ENCODE measurements at regions not wholly inside any gene's neighbourhood (a gene's known extent, or its start where the extent isn't known, plus 50 kb on each side); places are given as distances from the start of the nearest gene placed in this dataset.

GRCh38 chr2:142310530-142310929, 179.7 kb upstream of the LRP1B start:
- Histone ChIP-seq H3K27ac (ENCODE audit: low read depth in 1 of 2, low read length in 1 of 2) (no peak overlapping the region), H3K9ac (ENCODE audit: insufficient read depth in 1 of 2, low read length in 2 of 2) (no peak overlapping the region), H3K36me3 (ENCODE audit: control insufficient read depth in 4 of 4, insufficient read depth in 4 of 4, low read length in 4 of 4) (no peaks in the 10 kb centered on the region), H3K9me3 (ENCODE audit: control insufficient read depth in 4 of 4, insufficient read depth in 3 of 4, low read length in 3 of 4) (peaks cover 0 to 4% (median 2%) of the 10 kb centered on the region in 4 donors), H3K4me1 (ENCODE audit: control insufficient read depth in 5 of 5, insufficient read depth in 5 of 5, low read length in 5 of 5) (no peaks in the 10 kb centered on the region), H3K4me3 (no peak overlapping the region), H3K27me3 (ENCODE audit: control insufficient read depth in 3 of 3, insufficient read depth in 3 of 3, low read length in 2 of 3) (no peaks in the 10 kb centered on the region)
- DNase-seq (no peak), ATAC-seq (ENCODE audit: insufficient read depth, low FRiP score) (no peak)
- TF ChIP-seq CTCF (IDR thresholded peaks at IDR 0.05; ENCODE audit: control extremely low read depth, extremely low read depth), result no peak

GRCh38 chr2:142308744-142309143, 177.9 kb upstream of the LRP1B start:
- TF ChIP-seq CTCF (IDR thresholded peaks at IDR 0.05; ENCODE audit: control extremely low read depth, extremely low read depth), result no peak
- H3K9me3 ChIP-seq (ENCODE audit: control insufficient read depth in 4 of 4, insufficient read depth in 3 of 4, low read length in 3 of 4), result peaks cover 0 to 4% (median 2%) of the 10 kb centered on the region in 4 donors
- H3K27me3 ChIP-seq (ENCODE audit: control insufficient read depth in 3 of 3, insufficient read depth in 3 of 3, low read length in 2 of 3), result no peaks in the 10 kb centered on the region
- H3K9ac ChIP-seq (ENCODE audit: insufficient read depth in 1 of 2, low read length in 2 of 2), result no peak overlapping the region
- ATAC-seq (ENCODE audit: insufficient read depth, low FRiP score) (no peak), DNase-seq (no peak)
- no peaks in the 10 kb centered on the region for H3K4me1 ChIP-seq (ENCODE audit: control insufficient read depth in 5 of 5, insufficient read depth in 5 of 5, low read length in 5 of 5)
- H3K27ac ChIP-seq (ENCODE audit: low read depth in 1 of 2, low read length in 1 of 2), result no peak overlapping the region
- H3K4me3 ChIP-seq, result no peak overlapping the region
- H3K36me3 ChIP-seq (ENCODE audit: control insufficient read depth in 4 of 4, insufficient read depth in 4 of 4, low read length in 4 of 4), result no peaks in the 10 kb centered on the region

GRCh38 chr2:142307616-142308115, 176.8 kb upstream of the LRP1B start:
- ATAC-seq (ENCODE audit: insufficient read depth, low FRiP score) (no peak), DNase-seq (no peak)
- TF ChIP-seq CTCF (IDR thresholded peaks at IDR 0.05; ENCODE audit: control extremely low read depth, extremely low read depth), result no peak
- Histone ChIP-seq H3K27me3 (ENCODE audit: control insufficient read depth in 3 of 3, insufficient read depth in 3 of 3, low read length in 2 of 3) (no peaks in the 10 kb centered on the region), H3K4me3 (no peak overlapping the region), H3K36me3 (ENCODE audit: control insufficient read depth in 4 of 4, insufficient read depth in 4 of 4, low read length in 4 of 4) (no peaks in the 10 kb centered on the region), H3K27ac (ENCODE audit: low read depth in 1 of 2, low read length in 1 of 2) (no peak overlapping the region), H3K9ac (ENCODE audit: insufficient read depth in 1 of 2, low read length in 2 of 2) (no peak overlapping the region), H3K9me3 (ENCODE audit: control insufficient read depth in 4 of 4, insufficient read depth in 3 of 4, low read length in 3 of 4) (peaks cover 0 to 4% (median 2%) of the 10 kb centered on the region in 4 donors), H3K4me1 (ENCODE audit: control insufficient read depth in 5 of 5, insufficient read depth in 5 of 5, low read length in 5 of 5) (no peaks in the 10 kb centered on the region)
- WGBS, 2 donors, result 62 to 82% methylated on average over 4 of the region's 4 CpGs

- TF ChIP-seq CTCF (IDR thresholded peaks at IDR 0.05; ENCODE audit: control extremely low read depth, extremely low read depth), result no peak
- Histone ChIP-seq H3K4me1 (ENCODE audit: control insufficient read depth in 5 of 5, insufficient read depth in 5 of 5, low read length in 5 of 5) (no peaks in the 10 kb centered on the region), H3K9me3 (ENCODE audit: control insufficient read depth in 4 of 4, insufficient read depth in 3 of 4, low read length in 3 of 4) (peaks cover 0 to 4% (median 2%) of the 10 kb centered on the region in 4 donors), H3K4me3 (no peak overlapping the region), H3K27ac (ENCODE audit: low read depth in 1 of 2, low read length in 1 of 2) (no peak overlapping the region), H3K27me3 (ENCODE audit: control insufficient read depth in 3 of 3, insufficient read depth in 3 of 3, low read length in 2 of 3) (no peaks in the 10 kb centered on the region), H3K36me3 (ENCODE audit: control insufficient read depth in 4 of 4, insufficient read depth in 4 of 4, low read length in 4 of 4) (no peaks in the 10 kb centered on the region), H3K9ac (ENCODE audit: insufficient read depth in 1 of 2, low read length in 2 of 2) (no peak overlapping the region)
- DNase-seq (no peak), ATAC-seq (ENCODE audit: insufficient read depth, low FRiP score) (no peak)
- 91 to 92% methylated on average over 1 of the region's 1 CpG for WGBS, 2 donors
These were observed 176.3 kb upstream of the LRP1B start for GRCh38 chr2:142307086-142307485.
